PC-9 (cell line): ENCODE measurements at regions not wholly inside any gene's neighbourhood (a gene's known extent, or its start where the extent isn't known, plus 50 kb on each side); places are given as distances from the start of the nearest gene placed in this dataset.

Source experiments
- BruUV-seq: library from RNA; stranded (reverse); fragments of 400-500 nt; replicated peaks from 2 replicates; lab custom pipeline; 2021; lab: Mats Ljungman, UMichigan
- CTCF ChIA-PET: fragments of 300-600 bp; sonication (Branson Sonifier 250); formaldehyde crosslinking; loops from one replicate; lab custom pipeline; 2022; ENCODE audit warnings: antibody characterized with exemption; lab: Charles Lee
- POLR2A ChIA-PET: fragments of 300-600 bp; sonication (Branson Sonifier 250); formaldehyde crosslinking; loops from one replicate; lab custom pipeline; 2022; ENCODE audit warnings: antibody characterized with exemption; ENCODE audit not compliant: unreplicated experiment; lab: Charles Lee
- DNase-seq, 2 experiments: peaks; one replicate each; pipeline versions ENCODE4 v3.0.0 to v3.0.0-alpha.2; 2015 to 2022; ENCODE audit warnings: mixed read lengths in 1 of 2
- H2AFZ ChIP-seq: fragments of 200-600 bp; sonication (generic); 2 replicates; pipeline ENCODE4 v1.8.1; 2017; ENCODE audit warnings: antibody characterized with exemption
- H3F3A ChIP-seq: fragments of 200-600 bp; sonication (generic); 2 replicates; pipeline ENCODE4 v1.8.1; 2017; ENCODE audit warnings: antibody characterized with exemption, mild to moderate bottlenecking, low read depth; ENCODE audit not compliant: insufficient read depth
- H3K27ac ChIP-seq: fragments of 200-600 bp; sonication (generic); 2 replicates; pipeline ENCODE4 v1.6.1; 2016; ENCODE audit warnings: mixed run types
- H3K27me3 ChIP-seq: fragments of 200-600 bp; sonication (generic); 2 replicates; pipeline ENCODE4 v1.6.1; 2016; ENCODE audit warnings: low read depth, mixed run types; ENCODE audit not compliant: insufficient read depth
- H3K36me3 ChIP-seq: fragments of 200-600 bp; sonication (generic); 2 replicates; pipeline ENCODE4 v1.6.1; 2016; ENCODE audit warnings: low read depth, mixed run types
- H3K4me1 ChIP-seq: fragments of 200-600 bp; sonication (generic); replicated peaks from 2 replicates; pipeline ENCODE4 v1.6.1; 2016; ENCODE audit warnings: mixed run types; ENCODE audit not compliant: insufficient read depth
- H3K4me2 ChIP-seq: fragments of 200-600 bp; sonication (generic); 2 replicates; pipeline ENCODE4 v1.6.1; 2017; ENCODE audit warnings: mixed run types
- H3K4me3 ChIP-seq: fragments of 200-600 bp; sonication (generic); 2 replicates; pipeline ENCODE4 v1.6.1; 2016; ENCODE audit warnings: mixed run types
- H3K79me2 ChIP-seq: fragments of 200-600 bp; sonication (generic); 2 replicates; pipeline ENCODE4 v1.6.1; 2017; ENCODE audit warnings: low read depth, mixed run types
- H3K9me2 ChIP-seq: fragments of 200-600 bp; sonication (generic); 2 replicates; pipeline ENCODE4 v1.8.1; 2017; ENCODE audit warnings: mild to moderate bottlenecking; ENCODE audit not compliant: insufficient read depth
- H3K9me3 ChIP-seq: fragments of 200-600 bp; sonication (generic); 2 replicates; pipeline ENCODE4 v1.8.1; 2016; ENCODE audit warnings: low read depth; ENCODE audit not compliant: insufficient read depth
- H4K20me1 ChIP-seq: fragments of 200-600 bp; sonication (generic); 2 replicates; pipeline ENCODE4 v1.8.1; 2017; ENCODE audit not compliant: insufficient read depth
- EZH2 ChIP-seq: fragments of 200-600 bp; sonication (generic); IDR thresholded peaks from 2 replicates; pipeline ENCODE4 v1.8.0; 2017; ENCODE audit warnings: antibody characterized with exemption, low read depth
- intact Hi-C: fragments of 100-400 bp; cut with micrococcal nuclease; formaldehyde crosslinking; loops from one replicate; pipeline ENCODE4 v1.10.0; 2022; ENCODE audit not compliant: unreplicated experiment
- TF ChIP-seq, protein P1 (sequence below): fragments of 200-600 bp; sonication (generic); conservative IDR thresholded peaks from 2 replicates; pipeline ENCODE4 v1.6.1; 2017; ENCODE audit warnings: mixed run types, antibody characterized with exemption, mild to moderate bottlenecking, moderate library complexity

DNA sequence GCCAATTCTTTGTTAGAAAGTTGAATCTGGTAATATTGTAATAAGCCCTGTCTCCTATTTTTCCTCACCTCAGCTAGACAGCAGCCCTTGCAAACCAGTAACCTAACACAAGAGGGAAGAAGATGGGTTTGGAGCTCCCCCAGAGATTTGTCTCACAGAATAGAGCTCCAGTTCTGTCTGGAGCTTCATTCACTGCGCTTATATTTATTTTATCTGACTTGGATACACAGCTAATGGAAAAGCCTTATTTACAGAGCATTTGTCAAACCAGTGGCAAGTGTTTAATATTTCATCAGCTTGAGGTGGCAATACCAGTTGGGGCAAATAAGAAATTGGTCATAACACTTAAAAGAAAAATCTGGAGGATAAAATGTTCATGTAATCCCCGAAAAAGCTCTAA is 1094.0 kb downstream of the FSCB start:
- intact Hi-C loops: no loop called here
- H3K79me2 ChIP-seq: no peaks in the 10 kb centered on the region
- H3F3A ChIP-seq: no peaks in the 10 kb centered on the region
- H3K9me3 ChIP-seq: no peaks in the 10 kb centered on the region
- BruUV-seq: no TSS peak
- no peaks in the 10 kb centered on the region for H4K20me1 ChIP-seq
- peaks cover 7% of the 10 kb centered on the region; the same call in 1 of the 2 replicates for H3K4me1 ChIP-seq
- no peak overlapping the region for H3K27ac ChIP-seq
- no peak for DNase-seq
- no peaks in the 10 kb centered on the region for H3K36me3 ChIP-seq
- no peak overlapping the region for H3K4me2 ChIP-seq
- ChIA-PET CTCF (no interaction called here), POLR2A (no interaction called here)
- H3K27me3 ChIP-seq: no peaks in the 10 kb centered on the region
- H3K9me2 ChIP-seq: no peaks in the 10 kb centered on the region
- no peak overlapping the region for H3K4me3 ChIP-seq
- TF ChIP-seq, protein P1, sequence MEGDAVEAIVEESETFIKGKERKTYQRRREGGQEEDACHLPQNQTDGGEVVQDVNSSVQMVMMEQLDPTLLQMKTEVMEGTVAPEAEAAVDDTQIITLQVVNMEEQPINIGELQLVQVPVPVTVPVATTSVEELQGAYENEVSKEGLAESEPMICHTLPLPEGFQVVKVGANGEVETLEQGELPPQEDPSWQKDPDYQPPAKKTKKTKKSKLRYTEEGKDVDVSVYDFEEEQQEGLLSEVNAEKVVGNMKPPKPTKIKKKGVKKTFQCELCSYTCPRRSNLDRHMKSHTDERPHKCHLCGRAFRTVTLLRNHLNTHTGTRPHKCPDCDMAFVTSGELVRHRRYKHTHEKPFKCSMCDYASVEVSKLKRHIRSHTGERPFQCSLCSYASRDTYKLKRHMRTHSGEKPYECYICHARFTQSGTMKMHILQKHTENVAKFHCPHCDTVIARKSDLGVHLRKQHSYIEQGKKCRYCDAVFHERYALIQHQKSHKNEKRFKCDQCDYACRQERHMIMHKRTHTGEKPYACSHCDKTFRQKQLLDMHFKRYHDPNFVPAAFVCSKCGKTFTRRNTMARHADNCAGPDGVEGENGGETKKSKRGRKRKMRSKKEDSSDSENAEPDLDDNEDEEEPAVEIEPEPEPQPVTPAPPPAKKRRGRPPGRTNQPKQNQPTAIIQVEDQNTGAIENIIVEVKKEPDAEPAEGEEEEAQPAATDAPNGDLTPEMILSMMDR: no peak
- no peak for TF ChIP-seq EZH2
- no peak overlapping the region for H2AFZ ChIP-seq

GRCh38 chr14:43411841-43412240 is 1095.2 kb downstream of the FSCB start:
- no peak for DNase-seq
- H3K79me2 ChIP-seq: no peaks in the 10 kb centered on the region
- POLR2A ChIA-PET: no interaction called here
- no peak overlapping the region for H2AFZ ChIP-seq
- H3K27me3 ChIP-seq: no peaks in the 10 kb centered on the region
- no TSS peak for BruUV-seq
- intact Hi-C loops: no loop called here
- CTCF ChIA-PET: no interaction called here
- no peaks in the 10 kb centered on the region for H3F3A ChIP-seq
- H3K4me3 ChIP-seq: no peak overlapping the region
- H3K27ac ChIP-seq: no peak overlapping the region
- H3K4me2 ChIP-seq: no peak overlapping the region
- H3K36me3 ChIP-seq: no peaks in the 10 kb centered on the region
- H3K9me2 ChIP-seq: no peaks in the 10 kb centered on the region
- H3K4me1 ChIP-seq: peaks cover 12% of the 10 kb centered on the region; the same call in 1 of the 2 replicates
- no peak for TF ChIP-seq EZH2
- TF ChIP-seq, protein P1: no peak
- H4K20me1 ChIP-seq: no peaks in the 10 kb centered on the region
- H3K9me3 ChIP-seq: no peaks in the 10 kb centered on the region

GRCh38 chr14:43410631-43411030 is 1096.5 kb downstream of the FSCB start:
- no peaks in the 10 kb centered on the region for H3K9me3 ChIP-seq
- no peaks in the 10 kb centered on the region for H3K9me2 ChIP-seq
- no peaks in the 10 kb centered on the region for H3K36me3 ChIP-seq
- H2AFZ ChIP-seq: no peak overlapping the region
- POLR2A ChIA-PET: no interaction called here
- no peaks in the 10 kb centered on the region for H3K79me2 ChIP-seq
- H3K4me3 ChIP-seq: no peak overlapping the region
- no peaks in the 10 kb centered on the region for H4K20me1 ChIP-seq
- no TSS peak for BruUV-seq
- TF ChIP-seq EZH2: no peak
- TF ChIP-seq, protein P1: no peak
- H3K27me3 ChIP-seq: no peaks in the 10 kb centered on the region
- H3K4me2 ChIP-seq: no peak overlapping the region
- CTCF ChIA-PET: no interaction called here
- H3K4me1 ChIP-seq: peaks cover 12% of the 10 kb centered on the region; the same call in 1 of the 2 replicates
- H3F3A ChIP-seq: no peaks in the 10 kb centered on the region
- no peak for DNase-seq
- H3K27ac ChIP-seq: no peak overlapping the region
- intact Hi-C loops: no loop called here
